ENCODE measurements at regions not wholly inside any gene's neighbourhood (a gene's known extent, or its start where the extent isn't known, plus 50 kb on each side); places are given as distances from the start of the nearest gene placed in this dataset.

- no peak for DNase-seq (ENCODE audit: low read depth in 1 of 2, low spot score in 1 of 2)
- Histone ChIP-seq H3K27ac (no peak overlapping the region), H3K36me3 (no peaks in the 10 kb centered on the region), H3K27me3 (peaks cover 3% of the 10 kb centered on the region), H3K4me1 (ENCODE audit: low read depth) (no peaks in the 10 kb centered on the region), H3K9me3 (ENCODE audit: low read depth) (no peaks in the 10 kb centered on the region), H3K4me3 (no peak overlapping the region)
- TF ChIP-seq CTCF (IDR thresholded peaks at IDR 0.05; ENCODE audit: low read depth, low read length): no peak
Measured at GRCh38 chr15:87805117-87805820, 451.3 kb downstream of the NTRK3 start.

- no peak for DNase-seq (ENCODE audit: low read depth in 1 of 2, low spot score in 1 of 2)
- Histone ChIP-seq H3K4me1 (ENCODE audit: low read depth) (no peaks in the 10 kb centered on the region), H3K36me3 (no peaks in the 10 kb centered on the region), H3K4me3 (no peak overlapping the region), H3K27me3 (peaks cover 3% of the 10 kb centered on the region), H3K9me3 (ENCODE audit: low read depth) (no peaks in the 10 kb centered on the region), H3K27ac (no peak overlapping the region)
- no peak for TF ChIP-seq CTCF (IDR thresholded peaks at IDR 0.05; ENCODE audit: low read depth, low read length)
Measured at GRCh38 chr15:87804451-87804850, 452.1 kb downstream of the NTRK3 start.

DNA sequence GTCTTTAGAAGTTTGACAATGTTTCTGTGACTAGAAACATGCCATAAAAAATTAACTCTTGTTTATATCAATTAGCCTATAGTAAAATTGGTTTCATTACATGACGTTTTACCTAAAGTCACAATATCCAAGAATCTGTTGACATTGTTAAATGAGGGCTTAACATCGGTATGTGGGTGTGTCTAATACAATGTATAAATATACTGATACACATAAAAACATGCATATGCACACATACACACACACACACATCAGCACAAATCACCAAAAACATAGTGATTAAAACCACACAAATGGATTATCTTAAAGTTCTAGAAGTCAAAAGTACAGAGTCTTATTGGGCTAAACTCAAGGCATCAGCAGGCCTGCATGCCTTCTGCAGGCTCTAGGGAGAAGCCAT is 456.7 kb downstream of the NTRK3 start:
- peaks cover 12% of the 10 kb centered on the region for H3K27me3 ChIP-seq
- TF ChIP-seq CTCF (IDR thresholded peaks at IDR 0.05; ENCODE audit: low read depth, low read length): no peak
- no peak overlapping the region for H3K27ac ChIP-seq
- no peaks in the 10 kb centered on the region for H3K36me3 ChIP-seq
- no peaks in the 10 kb centered on the region for H3K9me3 ChIP-seq (ENCODE audit: low read depth)
- no peaks in the 10 kb centered on the region for H3K4me1 ChIP-seq (ENCODE audit: low read depth)
- H3K4me3 ChIP-seq: no peak overlapping the region
- DNase-seq (ENCODE audit: low read depth in 1 of 2, low spot score in 1 of 2): no peak

- Histone ChIP-seq H3K36me3 (no peaks in the 10 kb centered on the region), H3K27me3 (peaks cover 12% of the 10 kb centered on the region), H3K4me3 (no peak overlapping the region), H3K27ac (no peak overlapping the region), H3K9me3 (ENCODE audit: low read depth) (no peaks in the 10 kb centered on the region), H3K4me1 (ENCODE audit: low read depth) (no peaks in the 10 kb centered on the region)
- no peak for TF ChIP-seq CTCF (IDR thresholded peaks at IDR 0.05; ENCODE audit: low read depth, low read length)
- no peak for DNase-seq (ENCODE audit: low read depth in 1 of 2, low spot score in 1 of 2)
Measured at GRCh38 chr15:87799428-87799827, 457.1 kb downstream of the NTRK3 start.

DNA sequence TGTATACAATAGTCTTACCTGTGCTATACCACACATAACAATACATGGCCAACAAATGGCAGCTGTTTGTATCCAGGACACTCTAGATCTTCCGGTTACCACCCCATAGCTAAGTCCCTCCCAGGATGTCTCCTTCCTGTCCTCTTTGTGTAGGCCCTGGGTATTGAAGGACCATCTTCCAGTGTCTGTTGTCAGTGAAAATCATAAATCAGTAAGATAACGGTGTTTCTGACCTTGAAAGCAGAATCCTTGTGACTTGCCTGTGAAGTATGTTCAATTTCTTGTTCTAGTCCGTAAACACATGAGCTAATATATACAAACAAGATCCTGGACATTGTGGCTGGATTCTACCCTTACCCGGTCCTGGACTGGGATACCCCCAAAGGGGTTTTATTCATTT is 462.8 kb downstream of the NTRK3 start:
- TF ChIP-seq CTCF (IDR thresholded peaks at IDR 0.05; ENCODE audit: low read depth, low read length): no peak
- Histone ChIP-seq H3K27me3 (peaks cover 9% of the 10 kb centered on the region), H3K4me3 (no peak overlapping the region), H3K4me1 (ENCODE audit: low read depth) (no peaks in the 10 kb centered on the region), H3K36me3 (no peaks in the 10 kb centered on the region), H3K27ac (no peak overlapping the region), H3K9me3 (ENCODE audit: low read depth) (no peaks in the 10 kb centered on the region)
- no peak for DNase-seq (ENCODE audit: low read depth in 1 of 2, low spot score in 1 of 2)

Data from cardiac muscle cell (in vitro differentiated cells and primary cell).